Stomach (tissue), 8 donors: ENCODE measurements at regions not wholly inside any gene's neighbourhood (a gene's known extent, or its start where the extent isn't known, plus 50 kb on each side); places are given as distances from the start of the nearest gene placed in this dataset.

ENCODE experiments used
- DNase-seq, 2 donors: peaks; one replicate each; pipeline versions ENCODE4 v3.0.0 to v3.0.0-alpha.2; 2013 to 2019
- H3K27ac ChIP-seq, 5 donors: fragments of 200-600 bp in 4 of 5; sonication (generic) in 4 of 5; one replicate each; pipeline ENCODE4 v1.5.1; 2013 to 2019; ENCODE audit warnings: mild to moderate bottlenecking in 1 of 5, moderate library complexity in 1 of 5
- H3K27me3 ChIP-seq, 3 donors: fragments of 200-600 bp; sonication (generic); one replicate each; pipeline ENCODE4 v1.5.1; 2017 to 2019; ENCODE audit warnings: mixed run types in 1 of 3
- H3K36me3 ChIP-seq, 4 donors: fragments of 200-600 bp; sonication (generic); 1 replicate in 3 of 4; 2 replicates in 1 of 4; pipeline ENCODE4 v1.5.1; 2016 to 2019
- H3K4me1 ChIP-seq, 4 donors: fragments of 200-600 bp; sonication (generic); one replicate each; pipeline ENCODE4 v1.5.1; 2016 to 2019
- H3K4me3 ChIP-seq, 4 donors: fragments of 200-600 bp; sonication (generic) in 3 of 4; one replicate each; pipeline ENCODE4 v1.5.1; 2016 to 2019; ENCODE audit warnings: mild to moderate bottlenecking in 1 of 4
- H3K9me3 ChIP-seq, 4 donors: fragments of 200-600 bp; sonication (generic); one replicate each; pipeline ENCODE4 v1.5.1; 2016 to 2019
- CTCF ChIP-seq, 7 experiments: fragments of 450-650 bp in 4 of 7; fragments of 200-600 bp in 3 of 7; sonication (generic) in 3 of 7; IDR thresholded peaks; one replicate each; pipeline ENCODE4 v1.5.1; 2016 to 2019; ENCODE audit warnings: antibody characterized with exemption in 7 of 7, control low read depth in 2 of 7, mild to moderate bottlenecking in 1 of 7
- EP300 ChIP-seq: sonication (generic); formaldehyde crosslinking; IDR thresholded peaks from one replicate; pipeline ENCODE4 v1.6.1; 2017; ENCODE audit warnings: antibody characterized with exemption
- POLR2A ChIP-seq, 4 donors: fragments of 450-650 bp; IDR thresholded peaks; one replicate each; pipeline ENCODE4 v1.6.1; 2016; ENCODE audit warnings: antibody characterized with exemption in 4 of 4, control low read depth in 2 of 4, mild to moderate bottlenecking in 1 of 4, moderate library complexity in 1 of 4
- POLR2AphosphoS5 ChIP-seq, 3 donors: sonication (generic); formaldehyde crosslinking; IDR thresholded peaks; one replicate each; pipeline ENCODE4 v1.6.1; 2016; ENCODE audit warnings: antibody characterized with exemption in 3 of 3
- WGBS, 5 donors: extraction: QIAGEN DNeasy Blood & Tissue Kit in 3 of 5; methylation state at CpG; one replicate each; pipeline versions ENCODE4 v1.1.5 to v1.1.7; 2013 to 2018; 5-methylcytosine and 5-hydroxymethylcytosine counted together
- intact Hi-C: fragments of 100-400 bp; cut with DNase I; formaldehyde crosslinking; loops from one replicate; pipeline ENCODE4 v1.15.1; 2023; ENCODE audit warnings: low total_unique reads
- donor health status: healthy with polysubstance abuse.
- donor health status: Bipolar disorder and iron deficiency.
- donor health status: healthy.

GRCh38 chrX:5337160-5337559, 891.5 kb downstream of the NLGN4X start:
- no peaks in the 10 kb centered on the region for H3K9me3 ChIP-seq
- H3K27me3 ChIP-seq: no peaks in the 10 kb centered on the region
- no peaks in the 10 kb centered on the region for H3K4me1 ChIP-seq
- H3K36me3 ChIP-seq: no peaks in the 10 kb centered on the region
- DNase-seq: no peak
- H3K27ac ChIP-seq: no peak overlapping the region
- 87 to 100% (median 96%) methylated on average over 3 of the region's 3 CpGs for WGBS, 5 donors
- intact Hi-C loops: no loop called here
- TF ChIP-seq POLR2A (IDR thresholded peaks at IDR 0.05): no peak
- no peak for TF ChIP-seq CTCF (IDR thresholded peaks at IDR 0.05)
- no peak for TF ChIP-seq EP300
- no peak for TF ChIP-seq POLR2AphosphoS5 (IDR thresholded peaks at IDR 0.05)
- H3K4me3 ChIP-seq: no peak overlapping the region

GRCh38 chrX:5324546-5324945, 904.1 kb downstream of the NLGN4X start:
- H3K27ac ChIP-seq: no peak overlapping the region
- TF ChIP-seq EP300: no peak
- TF ChIP-seq CTCF (IDR thresholded peaks at IDR 0.05): no peak
- no peak for TF ChIP-seq POLR2A (IDR thresholded peaks at IDR 0.05)
- no peak for TF ChIP-seq POLR2AphosphoS5 (IDR thresholded peaks at IDR 0.05)
- intact Hi-C loops: no loop called here
- no peaks in the 10 kb centered on the region for H3K27me3 ChIP-seq
- no peak for DNase-seq
- H3K4me3 ChIP-seq: no peak overlapping the region
- peaks cover 0 to 6% (median under 1%) of the 10 kb centered on the region in 4 donors for H3K9me3 ChIP-seq
- WGBS, 5 donors: 68 to 100% (median 72%) methylated on average over 1 of the region's 1 CpG
- H3K4me1 ChIP-seq: no peaks in the 10 kb centered on the region
- no peaks in the 10 kb centered on the region for H3K36me3 ChIP-seq

- TF ChIP-seq EP300 (no peak), POLR2AphosphoS5 (IDR thresholded peaks at IDR 0.05) (no peak), POLR2A (IDR thresholded peaks at IDR 0.05) (no peak), CTCF (IDR thresholded peaks at IDR 0.05) (no peak)
- Histone ChIP-seq H3K36me3 (no peaks in the 10 kb centered on the region), H3K9me3 (no peaks in the 10 kb centered on the region), H3K27me3 (no peaks in the 10 kb centered on the region), H3K4me3 (no peak overlapping the region), H3K27ac (no peak overlapping the region), H3K4me1 (no peaks in the 10 kb centered on the region)
- intact Hi-C loops: no loop called here
- WGBS, 5 donors: 59 to 70% (median 68%) methylated on average over 5 of the region's 5 CpGs
- no peak for DNase-seq
Measured at GRCh38 chrX:5314148-5314547, 914.5 kb downstream of the NLGN4X start.

GRCh38 chrX:5307416-5307815, 921.3 kb downstream of the NLGN4X start:
- intact Hi-C loops: no loop called here
- H3K4me3 ChIP-seq: no peak overlapping the region
- WGBS, 5 donors: 28 to 55% (median 50%) methylated on average over 2 of the region's 2 CpGs

More at GRCh38 chrX:5307416-5307815, 921.3 kb downstream of the NLGN4X start:
- no peaks in the 10 kb centered on the region for H3K4me1 ChIP-seq
- H3K27ac ChIP-seq: no peak overlapping the region
- H3K27me3 ChIP-seq: no peaks in the 10 kb centered on the region
- H3K9me3 ChIP-seq: no peaks in the 10 kb centered on the region
- no peak for DNase-seq
- TF ChIP-seq EP300 (no peak), POLR2A (IDR thresholded peaks at IDR 0.05) (no peak), CTCF (IDR thresholded peaks at IDR 0.05) (no peak)
- no peaks in the 10 kb centered on the region for H3K36me3 ChIP-seq
